ENCODE measurements at regions not wholly inside any gene's neighbourhood (a gene's known extent, or its start where the extent isn't known, plus 50 kb on each side); places are given as distances from the start of the nearest gene placed in this dataset.
A peak's percentile ranks its signal among the peaks of the same experiment; 100 is the strongest.

DNA sequence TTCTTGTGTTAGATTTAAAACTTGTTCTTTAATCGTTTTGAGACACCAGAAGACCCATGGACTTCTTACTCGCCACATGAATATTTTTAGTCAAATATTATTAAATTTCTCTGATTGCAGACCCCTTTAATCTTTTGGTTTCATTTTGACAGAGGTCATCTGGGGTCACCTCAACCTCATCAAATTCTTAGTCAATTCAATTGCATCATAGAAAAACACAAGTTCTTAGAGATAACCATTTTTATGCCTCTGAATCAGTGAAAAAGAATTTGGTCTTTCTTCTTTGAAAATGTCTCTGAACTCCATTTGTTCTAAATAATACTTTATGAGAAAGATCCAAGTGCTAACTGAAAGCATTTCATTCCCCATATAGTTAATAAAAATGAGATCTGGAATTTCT lies 55.2 kb upstream of the CBLN4 start:
- intact Hi-C loops (cut with DNase I): no loop called here
- no peak for ATAC-seq
- no peak for DNase-seq (ENCODE audit: low spot score)

DNA sequence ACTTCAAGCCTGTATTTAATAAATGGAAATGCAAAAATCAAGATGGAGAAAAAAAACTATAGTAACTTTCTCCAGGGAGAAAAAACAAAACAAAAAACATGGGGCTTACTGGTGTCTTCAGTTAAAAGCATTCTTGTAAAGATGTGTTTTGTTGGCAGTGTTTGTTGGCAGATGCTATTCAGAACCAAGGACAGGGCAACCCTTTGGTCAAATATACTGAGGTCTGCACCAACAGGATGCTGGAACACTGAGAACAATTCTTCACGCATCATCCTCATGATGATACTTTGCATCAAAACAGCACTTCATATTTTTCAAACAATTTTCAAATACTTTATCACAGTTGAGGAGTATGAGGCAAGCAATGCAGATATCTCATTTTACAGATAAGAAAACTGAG lies 63.7 kb upstream of the CBLN4 start:
- ATAC-seq (no peak), DNase-seq (ENCODE audit: low spot score) (no peak)
- intact Hi-C loops (cut with DNase I): no loop called here

DNA sequence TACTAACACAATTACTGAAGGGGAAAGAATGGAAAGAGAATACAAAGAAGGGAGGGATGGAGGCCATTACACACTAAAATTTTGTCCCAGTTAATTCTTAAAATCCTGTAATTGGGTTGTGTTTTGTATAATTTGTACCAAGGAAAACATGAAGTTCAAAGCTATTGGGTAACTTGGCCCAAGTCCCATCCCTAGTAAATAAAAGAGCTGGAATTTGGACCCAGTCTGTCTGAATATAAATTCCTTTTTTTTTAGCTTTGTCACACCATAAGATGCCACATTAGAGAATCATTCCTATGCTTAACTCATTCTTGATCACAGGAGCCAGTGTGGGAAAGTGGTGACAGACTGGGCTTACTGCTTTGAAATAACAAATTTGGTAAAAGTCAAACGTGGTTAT lies 66.8 kb upstream of the CBLN4 start:
- DNase-seq (ENCODE audit: low spot score) (no peak), ATAC-seq (no peak)
- intact Hi-C loops (cut with DNase I): no loop called here

DNA sequence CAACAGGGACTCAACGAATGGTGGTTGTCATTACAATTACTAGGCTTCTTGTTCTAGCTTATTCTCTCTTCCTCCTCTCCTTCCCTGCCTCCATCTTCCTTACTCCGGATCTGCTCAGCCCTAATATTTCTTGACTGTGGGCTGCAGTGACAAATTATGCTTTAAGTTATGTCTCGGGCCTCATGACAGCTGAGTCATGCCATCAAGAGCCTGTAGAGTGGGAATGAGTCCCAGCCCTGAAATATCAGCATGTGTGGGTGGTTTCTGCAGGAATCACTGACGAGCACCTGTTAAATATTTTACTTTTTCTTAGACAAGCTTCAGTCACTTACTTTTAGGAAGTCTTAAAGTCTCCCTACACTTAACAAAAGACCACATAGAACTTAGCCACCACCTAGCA lies 83.1 kb upstream of the CBLN4 start:
- ATAC-seq (no peak), DNase-seq (ENCODE audit: low spot score) (no peak)
- intact Hi-C loops (cut with DNase I): no loop called here

DNA sequence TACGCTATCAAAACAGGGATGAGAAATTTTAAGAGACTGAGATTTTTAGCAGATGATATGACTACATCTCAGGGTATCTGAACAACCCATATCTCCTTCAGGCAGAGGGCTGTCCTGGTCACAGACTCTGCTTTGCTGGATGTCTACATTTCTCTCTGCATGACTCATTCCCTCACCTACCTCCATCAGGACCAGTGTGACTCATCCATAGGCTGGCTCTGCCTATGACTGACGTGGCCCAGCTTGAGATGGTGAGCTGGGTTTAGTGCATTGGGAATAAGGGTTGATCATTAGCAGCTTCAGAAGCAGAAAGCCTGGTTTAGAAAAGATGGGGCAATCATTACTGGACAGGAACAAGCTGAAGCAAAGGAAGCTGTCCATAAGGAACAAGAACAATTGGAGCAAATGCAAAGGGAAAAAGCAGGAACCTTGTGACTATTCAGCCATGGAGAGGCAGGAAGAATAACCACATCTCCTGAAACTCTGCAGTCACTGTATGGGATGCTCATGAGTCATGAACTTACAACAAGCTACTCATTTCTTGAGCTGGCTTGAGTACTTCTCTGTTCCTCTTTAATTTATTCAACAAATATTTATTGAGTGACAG lies 86.4 kb upstream of the CBLN4 start:
- no peak for DNase-seq (ENCODE audit: low spot score)
- intact Hi-C loops (cut with DNase I): no loop called here
- no peak for ATAC-seq

DNA sequence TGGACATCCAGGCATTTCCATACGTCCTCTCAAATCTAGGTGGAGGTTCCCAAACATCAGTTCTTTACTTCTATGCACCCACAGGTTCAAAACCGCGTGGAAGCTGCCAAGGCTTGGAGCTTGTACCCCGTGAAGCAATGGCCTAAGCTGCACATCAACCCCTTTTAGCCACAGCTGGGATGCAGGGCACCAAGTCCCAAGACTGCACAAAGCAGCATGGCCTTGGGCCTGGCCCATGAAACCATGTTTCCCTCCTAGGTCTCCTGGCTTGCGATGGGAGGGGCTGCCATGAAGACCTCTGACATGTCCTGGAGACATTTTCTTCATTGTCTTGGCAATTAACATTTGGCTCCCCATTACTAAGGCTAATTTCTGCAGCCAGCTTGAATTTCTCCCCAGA lies 88.9 kb upstream of the CBLN4 start:
- intact Hi-C loops (cut with DNase I): no loop called here
- no peak for ATAC-seq
- DNase-seq (ENCODE audit: low spot score): no peak

DNA sequence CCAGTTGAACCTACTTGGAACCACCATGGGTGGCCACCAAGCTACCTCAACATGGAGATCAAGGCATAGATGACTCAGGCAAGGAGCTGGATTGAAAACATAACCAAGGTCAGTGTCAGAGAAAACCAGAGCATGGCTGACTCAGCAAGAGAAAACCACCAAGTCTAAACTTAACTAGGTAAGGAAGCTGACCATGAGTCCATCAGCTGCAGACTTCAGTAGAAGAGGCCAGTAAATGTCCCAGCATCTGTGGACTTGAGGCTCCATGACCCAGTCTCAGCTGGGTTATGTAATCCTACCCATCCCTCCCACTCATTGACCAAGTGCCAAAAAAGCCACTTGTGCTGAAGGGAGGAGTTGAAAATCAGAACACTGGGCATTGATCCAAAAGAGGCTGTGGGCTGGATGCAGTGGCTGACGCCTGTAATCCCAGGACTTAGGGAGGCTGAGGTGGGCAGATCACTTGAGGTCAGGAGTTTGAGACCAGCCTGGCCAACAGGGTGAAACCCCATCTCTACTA lies 93.7 kb upstream of the CBLN4 start:
- no peak for DNase-seq (ENCODE audit: low spot score)
- intact Hi-C loops (cut with DNase I): no loop called here
- ATAC-seq: no peak

DNA sequence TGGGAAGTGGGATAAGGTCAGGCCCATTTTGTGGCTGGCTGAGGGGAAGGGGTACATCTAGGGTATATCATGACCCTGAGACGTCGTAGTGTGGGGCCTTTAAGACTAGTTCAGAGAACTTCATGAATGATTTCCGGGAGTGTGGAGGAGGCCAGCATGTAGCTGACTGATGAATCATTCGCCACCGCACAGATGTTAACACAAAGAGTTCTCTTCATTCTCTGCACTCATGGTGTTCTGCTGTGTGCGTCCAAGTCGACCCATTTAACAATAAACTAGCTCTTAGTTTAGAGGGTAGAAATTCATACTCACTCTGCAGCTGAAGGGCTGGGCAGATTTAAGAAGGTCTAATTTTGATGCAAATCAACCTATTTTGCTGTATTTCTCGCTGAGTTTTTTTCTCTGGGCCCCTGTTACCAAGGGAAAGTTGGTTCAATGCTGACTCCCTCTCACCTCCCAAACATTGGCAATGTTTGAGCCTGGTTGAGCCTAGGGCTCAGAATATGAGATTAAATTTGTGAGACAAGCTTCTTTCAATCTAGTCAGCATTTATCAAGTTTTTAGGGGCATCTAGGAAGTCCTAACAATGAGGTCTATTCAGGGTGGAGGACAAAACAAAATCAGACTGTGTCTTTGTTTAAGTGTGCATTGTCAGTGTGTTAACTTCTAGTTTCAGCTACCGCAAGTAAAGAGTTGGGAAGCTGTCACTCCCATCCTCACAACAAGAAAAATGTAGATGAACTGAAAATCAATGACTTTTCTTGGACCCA lies 106.8 kb upstream of the CBLN4 start:
- DNase-seq (ENCODE audit: low spot score) (no peak), ATAC-seq (peak; percentile 67)
- intact Hi-C loops (cut with DNase I): no loop called here

DNA sequence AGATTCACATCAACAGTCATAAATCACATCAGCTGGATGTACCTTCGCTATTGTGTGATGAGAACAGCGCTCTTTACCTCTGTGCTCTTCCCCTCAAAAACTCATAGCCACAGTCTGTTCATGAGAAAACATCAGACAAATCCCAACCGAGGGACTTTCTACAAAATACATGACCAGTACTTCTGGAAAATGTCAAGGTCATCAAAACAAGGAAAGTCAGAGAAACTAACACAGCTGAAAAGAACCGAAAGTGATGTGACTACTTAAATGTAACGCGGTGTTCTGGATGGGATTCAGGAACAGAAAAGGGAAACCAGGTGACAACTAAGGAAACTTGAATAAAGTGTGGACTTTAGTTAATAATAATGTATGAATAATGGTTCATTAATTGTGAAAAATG lies 112.0 kb upstream of the CBLN4 start:
- ATAC-seq: no peak
- DNase-seq (ENCODE audit: low spot score): no peak
- intact Hi-C loops (cut with DNase I): no loop called here

DNA sequence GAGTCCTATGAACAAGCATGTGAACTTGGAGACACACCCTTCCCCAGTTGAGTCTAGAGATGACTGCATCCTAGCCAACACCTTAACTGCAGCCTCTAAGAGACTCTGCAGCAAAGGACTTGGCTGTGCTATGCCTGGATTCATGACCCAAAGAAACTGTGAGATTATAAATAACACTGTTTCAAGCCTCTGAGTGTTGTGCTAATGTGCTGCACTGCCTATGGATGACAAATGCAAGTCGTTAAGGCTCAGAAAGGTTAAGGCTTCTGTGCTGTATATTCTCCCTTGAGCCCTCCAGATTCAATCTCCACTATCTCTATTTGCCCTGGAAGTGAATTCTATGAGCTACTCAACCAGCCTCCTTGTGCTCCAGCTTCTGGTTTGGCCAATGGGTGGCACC lies 116.5 kb upstream of the CBLN4 start:
- no peak for DNase-seq (ENCODE audit: low spot score)
- no peak for ATAC-seq
- intact Hi-C loops (cut with DNase I): no loop called here

DNA sequence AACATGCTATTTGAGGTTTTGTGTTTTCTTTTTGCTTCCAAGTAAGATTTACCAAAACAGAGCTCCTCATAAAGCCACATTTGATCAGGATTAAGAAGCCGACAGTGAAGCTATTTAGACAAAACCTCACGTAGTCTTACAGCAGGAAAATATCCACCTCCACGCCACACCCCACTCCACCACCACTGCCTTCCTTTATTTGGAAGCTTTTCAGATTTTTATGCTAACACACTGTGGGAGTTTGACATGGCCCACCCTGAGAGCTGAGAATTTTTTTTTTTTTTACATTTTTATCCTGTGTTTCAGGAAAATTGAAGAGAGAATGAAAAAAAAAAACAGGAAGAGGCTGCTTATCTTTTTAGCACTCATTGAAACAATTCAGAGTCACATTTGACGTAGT lies 104.8 kb upstream of the MC3R start:
- peak; percentile 56 for ATAC-seq
- no peak for DNase-seq (ENCODE audit: low spot score)
- intact Hi-C loops (cut with DNase I): no loop called here

DNA sequence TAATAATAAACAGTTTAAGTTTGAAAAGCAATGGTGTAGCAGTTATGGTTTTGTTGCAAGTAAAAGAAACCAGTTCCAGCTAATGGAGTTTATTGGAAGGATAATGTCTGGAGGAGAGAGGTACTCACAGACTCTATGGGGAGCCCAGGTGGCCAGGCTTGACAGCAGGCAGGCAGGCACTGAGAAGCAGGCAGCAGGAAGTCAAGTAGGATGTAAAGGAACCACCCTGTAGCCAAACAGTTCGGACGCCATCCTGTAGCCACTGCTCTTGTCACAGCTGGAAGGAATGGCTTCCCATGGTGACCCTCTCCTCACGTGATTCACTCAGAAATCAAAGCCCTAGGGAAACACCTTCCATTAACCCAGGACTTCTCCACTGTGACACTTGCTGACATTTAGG lies 96.7 kb upstream of the MC3R start:
- intact Hi-C loops (cut with DNase I): no loop called here
- no peak for ATAC-seq
- no peak for DNase-seq (ENCODE audit: low spot score)

DNA sequence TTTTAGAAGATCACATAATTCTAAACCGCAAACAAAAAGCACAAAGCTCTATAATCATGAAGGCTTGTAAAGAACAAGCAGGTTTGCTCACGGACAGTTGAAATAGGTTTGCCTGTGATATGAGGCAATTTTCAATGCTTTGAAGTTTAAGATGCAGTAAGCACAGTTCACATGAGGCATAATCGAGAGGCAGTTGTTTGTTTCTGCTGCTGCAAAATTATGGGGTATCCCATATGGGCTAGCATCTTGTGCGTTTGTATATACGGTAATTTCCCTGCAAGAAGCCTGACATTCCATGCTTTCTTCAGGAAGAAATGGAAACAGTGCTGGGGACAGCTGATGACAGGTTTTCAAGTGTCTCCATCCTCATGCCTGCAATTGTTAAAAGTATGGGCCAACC lies 94.6 kb upstream of the MC3R start:
- no peak for ATAC-seq
- DNase-seq (ENCODE audit: low spot score): no peak
- intact Hi-C loops (cut with DNase I): no loop called here

DNA sequence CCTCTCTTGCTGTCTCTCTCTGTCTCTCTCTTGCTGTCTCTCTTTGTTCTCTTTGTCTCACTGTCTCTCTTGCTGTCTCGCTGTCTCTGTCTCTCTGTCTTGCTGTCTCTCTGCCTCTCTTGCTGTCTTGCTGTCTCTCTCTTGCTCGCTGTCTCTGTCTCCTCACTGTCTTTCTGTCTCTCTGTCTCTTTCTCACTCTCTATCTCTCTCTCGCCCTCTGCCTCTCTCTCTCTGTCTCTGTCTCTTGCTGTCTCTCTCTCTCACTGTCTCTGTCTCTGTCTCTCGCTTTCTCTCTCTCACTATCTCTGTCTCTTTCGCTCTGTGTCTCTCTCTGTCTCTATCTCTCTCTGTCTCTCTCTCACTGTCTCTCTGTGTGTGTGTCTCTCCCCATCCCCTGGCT lies 92.9 kb upstream of the MC3R start:
- intact Hi-C loops (cut with DNase I): no loop called here
- DNase-seq (ENCODE audit: low spot score): no peak
- ATAC-seq: no peak

DNA sequence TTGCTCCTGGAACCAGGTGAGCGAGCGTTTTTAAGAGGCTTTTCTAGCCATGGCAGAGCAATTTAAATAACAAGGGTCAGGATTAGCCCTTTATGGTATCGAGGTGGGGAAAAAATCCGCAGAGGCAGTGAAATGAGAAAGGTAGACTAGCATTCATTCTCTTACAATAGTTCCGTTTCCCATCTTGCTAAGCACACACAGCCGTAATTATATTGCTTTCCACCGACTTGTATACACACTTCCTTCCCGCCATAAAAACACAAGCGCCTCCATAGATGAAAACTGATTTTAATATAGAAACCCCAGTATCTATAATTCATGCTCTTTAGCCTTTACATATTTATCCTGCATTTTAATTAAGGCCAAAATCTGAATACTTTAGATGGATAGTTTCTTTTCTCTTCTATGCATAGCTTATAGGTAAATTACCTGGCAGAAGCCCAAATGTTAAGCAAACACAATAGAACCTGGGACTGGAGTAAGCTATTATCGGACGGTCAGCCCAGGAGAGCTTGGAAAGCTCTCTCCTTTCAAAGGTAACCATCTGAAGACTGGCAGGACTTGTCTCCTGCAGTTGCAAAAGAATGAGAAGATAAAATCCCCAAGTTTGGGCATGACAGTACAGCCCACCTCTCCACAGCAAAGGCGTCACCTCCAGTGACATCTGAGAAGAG lies 90.9 kb upstream of the MC3R start:
- intact Hi-C loops (cut with DNase I): no loop called here
- no peak for ATAC-seq
- DNase-seq (ENCODE audit: low spot score): no peak

DNA sequence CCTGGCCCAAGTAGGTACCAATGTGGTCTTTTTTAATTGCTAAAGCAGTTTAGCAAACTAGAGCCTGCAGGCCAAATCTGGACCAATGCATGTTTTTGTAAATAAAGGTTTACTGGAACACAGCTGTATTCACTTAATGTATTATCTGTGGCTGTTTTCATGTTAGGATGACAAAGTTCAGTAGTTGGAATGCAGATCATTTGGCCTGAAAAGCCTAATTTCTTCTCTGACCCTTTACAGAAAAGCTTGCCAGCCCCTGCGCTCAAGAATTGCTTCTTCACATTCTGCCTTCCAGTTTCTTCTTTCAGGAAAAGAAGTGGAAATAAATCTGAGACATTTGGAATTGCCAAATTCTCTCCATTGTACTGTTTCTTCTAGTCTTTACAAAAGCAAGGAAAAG lies 90.0 kb upstream of the MC3R start:
- DNase-seq (ENCODE audit: low spot score): no peak
- ATAC-seq: no peak
- intact Hi-C loops (cut with DNase I): no loop called here

DNA sequence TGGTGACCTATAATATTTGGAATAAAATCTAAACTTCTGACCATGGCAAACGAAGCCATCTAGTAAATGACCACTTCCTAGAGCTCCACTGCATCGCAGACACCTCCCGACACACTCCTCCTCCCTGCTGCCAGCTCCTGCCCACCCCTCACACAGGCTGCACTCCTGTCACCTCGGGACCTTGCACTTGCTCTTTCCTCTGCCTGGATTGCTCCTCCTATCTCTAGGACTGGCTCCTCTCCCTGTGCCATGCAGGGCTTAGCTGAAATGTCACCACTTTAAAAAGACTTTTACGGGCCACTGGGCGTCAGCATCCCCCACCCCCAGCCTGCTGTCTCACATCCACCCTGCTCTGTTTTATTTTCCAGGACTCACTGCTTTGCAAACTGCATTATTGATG lies 87.6 kb upstream of the MC3R start:
- intact Hi-C loops (cut with DNase I): no loop called here
- ATAC-seq (no peak), DNase-seq (ENCODE audit: low spot score) (no peak)

DNA sequence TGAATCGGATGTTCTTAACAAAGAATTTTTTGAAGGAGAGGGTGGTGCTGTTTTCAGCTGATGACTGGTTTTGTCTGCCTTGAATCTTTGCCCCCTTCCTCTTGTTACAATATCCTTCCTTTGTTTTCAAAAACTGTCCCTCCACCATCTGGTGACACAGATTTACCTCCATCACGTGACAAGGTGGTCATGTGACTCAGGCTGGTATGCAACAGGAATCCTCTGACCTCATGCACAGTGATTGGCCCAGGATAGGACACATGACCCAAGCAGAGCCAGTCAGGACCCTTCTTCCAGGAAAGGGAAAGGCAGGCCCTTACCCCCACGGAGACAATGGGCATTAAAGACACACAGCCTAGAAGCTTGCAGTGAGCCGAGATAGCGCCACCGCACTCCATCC lies 84.7 kb upstream of the MC3R start:
- intact Hi-C loops (cut with DNase I): no loop called here
- ATAC-seq (no peak), DNase-seq (ENCODE audit: low spot score) (no peak)

DNA sequence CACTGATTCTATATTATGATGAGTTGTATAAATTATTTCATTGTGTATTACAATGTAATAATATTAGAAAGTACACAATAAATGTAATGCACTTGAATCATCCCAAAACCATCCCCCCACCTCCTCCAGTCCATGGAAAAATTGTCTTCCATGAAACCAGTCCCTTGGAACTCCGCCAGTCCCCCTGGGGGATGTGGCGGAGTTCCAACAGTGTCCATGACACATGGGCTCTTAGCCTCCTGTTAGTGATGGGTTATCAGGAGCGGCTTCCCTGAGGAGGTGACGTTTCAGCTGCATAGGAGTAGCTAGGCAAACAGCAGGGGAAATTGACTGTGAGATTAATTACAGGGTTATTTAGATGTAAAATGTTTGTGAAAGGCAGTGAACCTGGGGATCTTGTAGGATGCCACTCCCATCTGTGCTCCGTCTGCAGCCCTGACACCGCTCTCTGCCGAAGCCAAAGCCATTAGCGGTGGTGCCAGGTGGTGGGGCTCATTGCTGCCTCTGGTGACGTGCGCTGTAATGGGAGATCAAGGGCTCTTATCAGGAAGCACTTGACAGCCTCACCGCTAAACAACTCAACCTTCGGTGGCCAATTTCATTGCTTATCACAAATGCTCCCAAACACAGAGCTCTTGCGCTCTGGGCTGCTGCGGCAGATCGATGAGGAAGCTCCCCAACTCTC lies 81.6 kb upstream of the MC3R start:
- DNase-seq (ENCODE audit: low spot score) (no peak), ATAC-seq (no peak)
- intact Hi-C loops (cut with DNase I): no loop called here
